ENCODE measurements at regions not wholly inside any gene's neighbourhood (a gene's known extent, or its start where the extent isn't known, plus 50 kb on each side); places are given as distances from the start of the nearest gene placed in this dataset.
A peak's percentile ranks its signal among the peaks of the same experiment; 100 is the strongest.

DNA sequence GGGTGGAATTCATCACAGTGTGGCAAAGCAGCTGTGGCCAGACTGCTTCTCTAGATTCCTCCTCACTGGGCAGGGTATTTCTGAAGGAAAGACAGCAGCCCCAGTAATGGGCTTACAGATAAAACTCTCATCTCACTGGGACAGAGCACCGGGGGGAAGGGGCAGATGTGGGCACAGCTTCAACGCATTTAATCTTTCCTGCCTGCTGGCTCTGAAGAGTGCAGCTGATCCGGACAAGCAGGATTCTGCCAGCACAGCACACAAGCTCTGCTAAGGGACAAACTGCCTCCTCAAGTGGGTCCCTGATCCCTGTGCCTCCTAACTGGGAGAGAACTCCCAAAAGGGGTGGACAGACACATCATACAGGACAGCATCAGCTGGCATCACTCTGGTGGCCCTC lies 779.9 kb upstream of the CNTNAP5 start:
- no peaks in the 10 kb centered on the region for H3K27me3 ChIP-seq (ENCODE audit: control insufficient read depth in 3 of 3, insufficient read depth in 3 of 3, low read length in 2 of 3)
- 69 to 83% methylated on average over 3 of the region's 3 CpGs for WGBS, 2 donors
- no peaks in the 10 kb centered on the region for H3K4me1 ChIP-seq (ENCODE audit: control insufficient read depth in 5 of 5, insufficient read depth in 5 of 5, low read length in 5 of 5)
- TF ChIP-seq, protein P1, sequence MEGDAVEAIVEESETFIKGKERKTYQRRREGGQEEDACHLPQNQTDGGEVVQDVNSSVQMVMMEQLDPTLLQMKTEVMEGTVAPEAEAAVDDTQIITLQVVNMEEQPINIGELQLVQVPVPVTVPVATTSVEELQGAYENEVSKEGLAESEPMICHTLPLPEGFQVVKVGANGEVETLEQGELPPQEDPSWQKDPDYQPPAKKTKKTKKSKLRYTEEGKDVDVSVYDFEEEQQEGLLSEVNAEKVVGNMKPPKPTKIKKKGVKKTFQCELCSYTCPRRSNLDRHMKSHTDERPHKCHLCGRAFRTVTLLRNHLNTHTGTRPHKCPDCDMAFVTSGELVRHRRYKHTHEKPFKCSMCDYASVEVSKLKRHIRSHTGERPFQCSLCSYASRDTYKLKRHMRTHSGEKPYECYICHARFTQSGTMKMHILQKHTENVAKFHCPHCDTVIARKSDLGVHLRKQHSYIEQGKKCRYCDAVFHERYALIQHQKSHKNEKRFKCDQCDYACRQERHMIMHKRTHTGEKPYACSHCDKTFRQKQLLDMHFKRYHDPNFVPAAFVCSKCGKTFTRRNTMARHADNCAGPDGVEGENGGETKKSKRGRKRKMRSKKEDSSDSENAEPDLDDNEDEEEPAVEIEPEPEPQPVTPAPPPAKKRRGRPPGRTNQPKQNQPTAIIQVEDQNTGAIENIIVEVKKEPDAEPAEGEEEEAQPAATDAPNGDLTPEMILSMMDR (IDR thresholded peaks at IDR 0.05; ENCODE audit: control extremely low read depth, extremely low read depth) = no peak
- no peak overlapping the region for H3K27ac ChIP-seq (ENCODE audit: low read depth in 1 of 2, low read length in 1 of 2)
- H3K4me3 ChIP-seq = no peak overlapping the region
- no peak for DNase-seq
- no peaks in the 10 kb centered on the region for H3K36me3 ChIP-seq (ENCODE audit: control insufficient read depth in 4 of 4, insufficient read depth in 4 of 4, low read length in 4 of 4)
- no peak for ATAC-seq (ENCODE audit: insufficient read depth, low FRiP score)
- H3K9me3 ChIP-seq (ENCODE audit: control insufficient read depth in 4 of 4, insufficient read depth in 3 of 4, low read length in 3 of 4) = peaks cover 0 to 2% (median 0%) of the 10 kb centered on the region in 4 donors
- H3K9ac ChIP-seq (ENCODE audit: insufficient read depth in 1 of 2, low read length in 2 of 2) = no peak overlapping the region

DNA sequence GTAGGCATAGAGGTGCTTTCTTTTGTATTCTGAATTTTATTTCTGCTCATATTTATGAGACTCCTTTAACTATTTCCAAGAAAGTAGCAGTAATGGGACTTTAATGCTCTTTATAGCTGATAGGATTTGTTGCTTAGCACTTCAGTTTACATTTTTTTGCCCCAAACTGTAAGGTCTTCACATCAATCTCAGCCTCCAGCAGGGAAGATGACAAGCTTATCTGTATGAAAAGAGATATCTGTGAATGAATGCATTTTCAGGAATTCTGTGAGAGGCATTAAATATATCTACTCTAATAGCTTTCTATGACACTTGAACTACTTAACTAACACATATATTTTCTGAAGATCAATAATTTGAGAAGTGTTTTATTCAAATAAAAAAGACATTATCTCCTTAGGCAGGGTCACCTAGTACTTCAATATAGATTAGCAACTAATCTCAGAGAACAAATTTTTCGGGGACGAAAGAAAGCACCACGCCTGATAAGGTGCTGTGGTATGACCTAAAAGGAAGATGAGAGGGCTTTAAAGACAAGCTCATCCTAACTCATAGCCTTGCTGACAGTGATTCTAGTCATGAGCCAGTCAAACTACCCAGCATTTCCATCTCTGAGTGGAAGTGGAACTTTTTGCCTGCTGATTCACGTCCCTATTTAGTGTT lies 766.1 kb upstream of the CNTNAP5 start:
- TF ChIP-seq, protein P1 (IDR thresholded peaks at IDR 0.05; ENCODE audit: control extremely low read depth, extremely low read depth) = no peak
- Histone ChIP-seq H3K9me3 (ENCODE audit: control insufficient read depth in 4 of 4, insufficient read depth in 3 of 4, low read length in 3 of 4) (peaks cover 0 to 2% (median 0%) of the 10 kb centered on the region in 4 donors), H3K27ac (ENCODE audit: low read depth in 1 of 2, low read length in 1 of 2) (no peak overlapping the region), H3K4me3 (no peak overlapping the region), H3K4me1 (ENCODE audit: control insufficient read depth in 5 of 5, insufficient read depth in 5 of 5, low read length in 5 of 5) (no peaks in the 10 kb centered on the region), H3K9ac (ENCODE audit: insufficient read depth in 1 of 2, low read length in 2 of 2) (no peak overlapping the region), H3K36me3 (ENCODE audit: control insufficient read depth in 4 of 4, insufficient read depth in 4 of 4, low read length in 4 of 4) (no peaks in the 10 kb centered on the region), H3K27me3 (ENCODE audit: control insufficient read depth in 3 of 3, insufficient read depth in 3 of 3, low read length in 2 of 3) (no peaks in the 10 kb centered on the region)
- WGBS, 2 donors = 67 to 75% methylated on average over 4 of the region's 4 CpGs
- DNase-seq (no peak), ATAC-seq (ENCODE audit: insufficient read depth, low FRiP score) (no peak)

DNA sequence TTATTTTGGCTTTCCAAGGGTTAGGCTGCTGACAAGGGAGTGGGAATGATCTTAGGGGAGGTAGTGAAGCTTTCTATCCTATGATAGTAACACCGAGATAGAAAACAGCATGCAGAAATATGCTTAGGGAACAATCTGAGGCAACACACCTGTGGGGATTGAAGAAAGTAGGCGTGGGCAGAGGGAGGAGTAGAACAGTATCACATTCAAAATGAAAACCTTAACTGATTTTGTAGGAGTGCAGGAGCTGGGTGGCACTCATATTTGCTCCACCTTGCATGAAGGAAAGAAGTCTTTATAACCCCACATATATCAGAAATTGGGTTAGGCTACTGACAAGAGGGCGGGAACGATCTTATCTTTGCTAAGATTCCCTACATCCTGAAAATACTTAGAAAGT lies 762.2 kb upstream of the CNTNAP5 start:
- Histone ChIP-seq H3K9me3 (ENCODE audit: control insufficient read depth in 4 of 4, insufficient read depth in 3 of 4, low read length in 3 of 4) (peaks cover 0 to 2% (median under 1%) of the 10 kb centered on the region in 4 donors), H3K27ac (ENCODE audit: low read depth in 1 of 2, low read length in 1 of 2) (no peak overlapping the region), H3K36me3 (ENCODE audit: control insufficient read depth in 4 of 4, insufficient read depth in 4 of 4, low read length in 4 of 4) (no peaks in the 10 kb centered on the region), H3K9ac (ENCODE audit: insufficient read depth in 1 of 2, low read length in 2 of 2) (no peak overlapping the region), H3K4me1 (ENCODE audit: control insufficient read depth in 5 of 5, insufficient read depth in 5 of 5, low read length in 5 of 5) (no peaks in the 10 kb centered on the region), H3K27me3 (ENCODE audit: control insufficient read depth in 3 of 3, insufficient read depth in 3 of 3, low read length in 2 of 3) (no peaks in the 10 kb centered on the region), H3K4me3 (no peak overlapping the region)
- DNase-seq = no peak
- no peak for ATAC-seq (ENCODE audit: insufficient read depth, low FRiP score)
- WGBS, 2 donors = 93% methylated on average over 4 of the region's 4 CpGs
- TF ChIP-seq, protein P1 (IDR thresholded peaks at IDR 0.05; ENCODE audit: control extremely low read depth, extremely low read depth) = no peak

- TF ChIP-seq, protein P1 (IDR thresholded peaks at IDR 0.05; ENCODE audit: control extremely low read depth, extremely low read depth) = no peak
- no peak overlapping the region for H3K9ac ChIP-seq (ENCODE audit: insufficient read depth in 1 of 2, low read length in 2 of 2)
- WGBS, 2 donors = 77 to 86% methylated on average over 2 of the region's 2 CpGs
- peak in 2 of 3 donors; percentile 50 to 52 for DNase-seq
- no peaks in the 10 kb centered on the region for H3K36me3 ChIP-seq (ENCODE audit: control insufficient read depth in 4 of 4, insufficient read depth in 4 of 4, low read length in 4 of 4)
- no peak for ATAC-seq (ENCODE audit: insufficient read depth, low FRiP score)
- no peak overlapping the region for H3K27ac ChIP-seq (ENCODE audit: low read depth in 1 of 2, low read length in 1 of 2)
- H3K27me3 ChIP-seq (ENCODE audit: control insufficient read depth in 3 of 3, insufficient read depth in 3 of 3, low read length in 2 of 3) = no peaks in the 10 kb centered on the region
- no peaks in the 10 kb centered on the region for H3K4me1 ChIP-seq (ENCODE audit: control insufficient read depth in 5 of 5, insufficient read depth in 5 of 5, low read length in 5 of 5)
- H3K4me3 ChIP-seq = no peak overlapping the region
- H3K9me3 ChIP-seq (ENCODE audit: control insufficient read depth in 4 of 4, insufficient read depth in 3 of 4, low read length in 3 of 4) = peaks cover 0 to 3% (median 0%) of the 10 kb centered on the region in 4 donors
These were observed 741.7 kb upstream of the CNTNAP5 start for GRCh38 chr2:123283431-123283830.
